Fibroblast of the aortic adventitia (primary cell): ENCODE measurements at regions not wholly inside any gene's neighbourhood (a gene's known extent, or its start where the extent isn't known, plus 50 kb on each side); places are given as distances from the start of the nearest gene placed in this dataset.
"Not testable (repeated sequence)": the region's sequence is repeated elsewhere in the genome, so short reads cannot be mapped to it uniquely, and the experiment has no call there.

Experiments
- DNase-seq: peaks from one replicate; pipeline ENCODE4 v3.0.0-alpha.2; 2010; ENCODE audit warnings: low read depth
- H3K4me3 ChIP-seq: 2 replicates; pipeline ENCODE4 v1.5.1; 2011; ENCODE audit warnings: low read depth, mild to moderate bottlenecking, control low read depth, low read length, moderate library complexity
- CTCF ChIP-seq: IDR thresholded peaks from 2 replicates; pipeline ENCODE4 v1.5.1; 2011; ENCODE audit warnings: mild to moderate bottlenecking, low read length, control low read depth, inconsistent platforms; ENCODE audit not compliant: insufficient read depth

- no peak for TF ChIP-seq CTCF
- peak; percentile 80 for DNase-seq
- no peak overlapping the region for H3K4me3 ChIP-seq
These were observed 98.3 kb upstream of the CHD6 start for GRCh38 chr20:41716436-41716835.

- no peak for DNase-seq
- no peak for TF ChIP-seq CTCF
- no peak overlapping the region for H3K4me3 ChIP-seq
These were observed 97.3 kb upstream of the CHD6 start for GRCh38 chr20:41715526-41715925.

- no peak for DNase-seq
- H3K4me3 ChIP-seq = no peak overlapping the region
- TF ChIP-seq CTCF = no peak
These were observed 95.9 kb upstream of the CHD6 start for GRCh38 chr20:41714030-41714429.

GRCh38 chr20:41704896-41705295 is 86.7 kb upstream of the CHD6 start:
- DNase-seq = no peak
- TF ChIP-seq CTCF = no peak
- no peak overlapping the region for H3K4me3 ChIP-seq

GRCh38 chr20:41702647-41703046 is 84.5 kb upstream of the CHD6 start:
- no peak for TF ChIP-seq CTCF
- no peak overlapping the region for H3K4me3 ChIP-seq
- no peak for DNase-seq

- no peak for TF ChIP-seq CTCF
- no peak overlapping the region for H3K4me3 ChIP-seq
- DNase-seq = peak; percentile 26
These were observed 83.6 kb upstream of the CHD6 start for GRCh38 chr20:41701588-41702348.

GRCh38 chr20:41699673-41700072 is 81.5 kb upstream of the CHD6 start:
- H3K4me3 ChIP-seq, DNase-seq: not testable (repeated sequence)
